Liver (tissue), 8 donors: ENCODE measurements at regions not wholly inside any gene's neighbourhood (a gene's known extent, or its start where the extent isn't known, plus 50 kb on each side); places are given as distances from the start of the nearest gene placed in this dataset.

Source experiments
- DNase-seq: peaks from one replicate; pipeline ENCODE4 v3.0.0-alpha.2; 2017; ENCODE audit warnings: low spot score
- H3K27ac ChIP-seq, 2 donors: one replicate each; pipeline ENCODE4 v1.7.0; 2013; ENCODE audit warnings: inconsistent platforms in 2 of 2, low read length in 2 of 2, control low read depth in 1 of 2, low read depth in 1 of 2, mild to moderate bottlenecking in 1 of 2
- H3K27me3 ChIP-seq, 4 donors: one replicate each; pipeline versions ENCODE4 v1.6.1 to v1.7.0; 2013; ENCODE audit warnings: low read length in 3 of 4, inconsistent platforms in 1 of 4, mild to moderate bottlenecking in 1 of 4, moderate library complexity in 1 of 4; ENCODE audit not compliant: control insufficient read depth in 4 of 4, insufficient read depth in 4 of 4
- H3K36me3 ChIP-seq, 4 donors: one replicate each; pipeline versions ENCODE4 v1.6.1 to v1.7.0; 2013; ENCODE audit warnings: low read length in 3 of 4, mild to moderate bottlenecking in 3 of 4, low read depth in 1 of 4, moderate library complexity in 1 of 4; ENCODE audit not compliant: control insufficient read depth in 4 of 4, insufficient read depth in 3 of 4
- H3K4me1 ChIP-seq, 4 donors: one replicate each; pipeline versions ENCODE4 v1.6.1 to v1.7.0; 2013; ENCODE audit warnings: low read length in 3 of 4, mild to moderate bottlenecking in 3 of 4, moderate library complexity in 1 of 4; ENCODE audit not compliant: control insufficient read depth in 4 of 4, insufficient read depth in 4 of 4
- H3K4me3 ChIP-seq, 3 donors: one replicate each; pipeline versions ENCODE4 v1.6.1 to v1.7.0; 2013; ENCODE audit warnings: low read length in 3 of 3, control low read depth in 1 of 3, low read depth in 1 of 3, mild to moderate bottlenecking in 1 of 3
- H3K9ac ChIP-seq, 2 donors: one replicate each; pipeline ENCODE4 v1.7.0; 2013; ENCODE audit warnings: low read length in 2 of 2, mild to moderate bottlenecking in 2 of 2, moderate library complexity in 2 of 2, control low read depth in 1 of 2, low read depth in 1 of 2
- H3K9me3 ChIP-seq, 4 donors: one replicate each; pipeline versions ENCODE4 v1.6.1 to v1.7.0; 2013; ENCODE audit warnings: low read length in 3 of 4; ENCODE audit not compliant: control insufficient read depth in 4 of 4
- ATF3 ChIP-seq: IDR thresholded peaks from 2 replicates; pipeline ENCODE4 v1.6.1; 2016; ENCODE audit warnings: antibody characterized with exemption
- CTCF ChIP-seq: fragments of 150-350 bp; IDR thresholded peaks from 2 replicates; pipeline ENCODE4 v1.5.1; 2017; ENCODE audit warnings: improper control_type of control experiment, low read depth, low read length; ENCODE audit not compliant: missing input control
- EGR1 ChIP-seq, 2 donors: IDR thresholded peaks; 2 replicates each; pipeline ENCODE4 v1.6.1; 2016 to 2018; ENCODE audit warnings: antibody characterized with exemption in 2 of 2, low read depth in 2 of 2
- FOXA1 ChIP-seq: IDR thresholded peaks from 2 replicates; pipeline ENCODE4 v1.6.1; 2016; ENCODE audit warnings: antibody characterized with exemption
- HNF4A ChIP-seq, 2 donors: conservative IDR thresholded peaks; 2 replicates each; pipeline ENCODE4 v1.6.1; 2016; ENCODE audit warnings: antibody characterized with exemption in 2 of 2, mild to moderate bottlenecking in 2 of 2
- HNF4G ChIP-seq: IDR thresholded peaks from 2 replicates; pipeline ENCODE4 v1.6.1; 2016; ENCODE audit warnings: antibody characterized with exemption
- JUND ChIP-seq, 2 donors: IDR thresholded peaks; 2 replicates each; pipeline ENCODE4 v1.6.1; 2016; ENCODE audit warnings: antibody characterized with exemption in 2 of 2
- MAX ChIP-seq: IDR thresholded peaks from 2 replicates; pipeline ENCODE4 v1.6.1; 2016; ENCODE audit warnings: antibody characterized with exemption
- NR2F2 ChIP-seq: IDR thresholded peaks from 2 replicates; pipeline ENCODE4 v1.6.1; 2016; ENCODE audit warnings: antibody characterized with exemption
- RAD21 ChIP-seq, 2 donors: IDR thresholded peaks; 2 replicates each; pipeline ENCODE4 v1.6.1; 2016; ENCODE audit warnings: antibody characterized with exemption in 2 of 2, mild to moderate bottlenecking in 2 of 2
- RXRA ChIP-seq, 2 donors: IDR thresholded peaks; 2 replicates each; pipeline ENCODE4 v1.6.1; 2017 to 2018; ENCODE audit warnings: antibody characterized with exemption in 2 of 2, mild to moderate bottlenecking in 1 of 2
- SP1 ChIP-seq: IDR thresholded peaks from 2 replicates; pipeline ENCODE4 v1.6.1; 2018; ENCODE audit warnings: antibody characterized with exemption, mild to moderate bottlenecking
- YY1 ChIP-seq: IDR thresholded peaks from 2 replicates; pipeline ENCODE4 v1.6.1; 2016; ENCODE audit warnings: antibody characterized with exemption, mild to moderate bottlenecking
- ZBTB33 ChIP-seq: IDR thresholded peaks from 2 replicates; pipeline ENCODE4 v1.6.1; 2016; ENCODE audit warnings: antibody characterized with exemption
- WGBS: extraction: QIAGEN DNeasy Blood & Tissue Kit; methylation state at CpG from one replicate; pipeline ENCODE4 v1.1.7; 2013; 5-methylcytosine and 5-hydroxymethylcytosine counted together
- donor health status: healthy.
- donor health status: healthy.
- donor health status: healthy.
- donor health status: healthy.
- donor health status: healthy.

GRCh38 chr12:71218616-71219015 is 60.8 kb upstream of the TSPAN8 start:
- H3K4me1 ChIP-seq: no peaks in the 10 kb centered on the region
- H3K36me3 ChIP-seq: no peaks in the 10 kb centered on the region
- H3K4me3 ChIP-seq: no peak overlapping the region
- no peak for TF ChIP-seq HNF4G
- no peak for TF ChIP-seq NR2F2
- no peak for TF ChIP-seq HNF4A (conservative IDR thresholded peaks at IDR 0.05)
- TF ChIP-seq JUND (IDR thresholded peaks at IDR 0.05): no peak
- no peak for TF ChIP-seq YY1
- TF ChIP-seq MAX: no peak
- TF ChIP-seq RXRA (IDR thresholded peaks at IDR 0.05): no peak
- no peak for TF ChIP-seq FOXA1
- no peak for TF ChIP-seq ATF3
- H3K27ac ChIP-seq: no peak overlapping the region
- no peak for DNase-seq
- H3K9me3 ChIP-seq: no peaks in the 10 kb centered on the region
- H3K27me3 ChIP-seq: no peaks in the 10 kb centered on the region
- 75% methylated on average over 1 of the region's 1 CpG for WGBS
- no peak overlapping the region for H3K9ac ChIP-seq

GRCh38 chr12:71216725-71217579 is 59.2 kb upstream of the TSPAN8 start:
- no peaks in the 10 kb centered on the region for H3K36me3 ChIP-seq
- no peak overlapping the region for H3K9ac ChIP-seq
- peak; percentile 56 for DNase-seq
- no peaks in the 10 kb centered on the region for H3K27me3 ChIP-seq
- H3K27ac ChIP-seq: no peak overlapping the region
- H3K4me3 ChIP-seq: no peak overlapping the region
- H3K9me3 ChIP-seq: no peaks in the 10 kb centered on the region
- TF ChIP-seq RAD21 (IDR thresholded peaks at IDR 0.05) (peak; percentile 74 to 88), CTCF (peak; percentile 50), NR2F2 (no peak), RXRA (IDR thresholded peaks at IDR 0.05) (no peak), HNF4A (conservative IDR thresholded peaks at IDR 0.05) (no peak)
- 56% methylated on average over 4 of the region's 4 CpGs for WGBS
- no peaks in the 10 kb centered on the region for H3K4me1 ChIP-seq

GRCh38 chr12:71214511-71215285 is 56.9 kb upstream of the TSPAN8 start:
- no peak overlapping the region for H3K4me3 ChIP-seq
- 47% methylated on average over 6 of the region's 6 CpGs for WGBS
- H3K9me3 ChIP-seq: no peaks in the 10 kb centered on the region
- H3K36me3 ChIP-seq: no peaks in the 10 kb centered on the region
- no peak for DNase-seq
- no peak overlapping the region for H3K9ac ChIP-seq
- no peaks in the 10 kb centered on the region for H3K4me1 ChIP-seq
- H3K27me3 ChIP-seq: no peaks in the 10 kb centered on the region
- no peak overlapping the region for H3K27ac ChIP-seq
- TF ChIP-seq ZBTB33 (no peak), RAD21 (IDR thresholded peaks at IDR 0.05) (no peak), HNF4G (no peak), CTCF (no peak), SP1 (no peak), HNF4A (conservative IDR thresholded peaks at IDR 0.05) (no peak), YY1 (no peak), NR2F2 (no peak), JUND (IDR thresholded peaks at IDR 0.05) (no peak), ATF3 (no peak), FOXA1 (no peak), EGR1 (IDR thresholded peaks at IDR 0.05; ENCODE audit: low read depth in 2 of 2) (no peak)
